ENCODE measurements at regions not wholly inside any gene's neighbourhood (a gene's known extent, or its start where the extent isn't known, plus 50 kb on each side); places are given as distances from the start of the nearest gene placed in this dataset.

- CTCF ChIA-PET: no interaction called here
- H4K20me1 ChIP-seq (replicated peaks; ENCODE audit: control insufficient read depth, extremely low read depth, insufficient read depth, low read length): no peaks in the 10 kb centered on the region
- no peaks in the 10 kb centered on the region for H3K9me1 ChIP-seq (replicated peaks; ENCODE audit: control insufficient read depth, extremely low read depth, insufficient read depth, low read length)
- TF ChIP-seq CTCF (IDR thresholded peaks at IDR 0.05; ENCODE audit: extremely low read depth in 1 of 2, insufficient read depth in 1 of 2, low read depth in 1 of 2, low read length in 2 of 2): no peak
- no peak for TF ChIP-seq POLR2A (IDR thresholded peaks at IDR 0.05; ENCODE audit: low read depth, low read length)
- no peak for TF ChIP-seq JUN (IDR thresholded peaks at IDR 0.05; ENCODE audit: borderline replicate concordance, insufficient read depth, insufficient read length, low read depth)
- no peak for TF ChIP-seq POLR2AphosphoS5 (IDR thresholded peaks at IDR 0.05; ENCODE audit: insufficient read depth, low read depth, low read length)
- TF ChIP-seq MYC (IDR thresholded peaks at IDR 0.05; ENCODE audit: low read depth, low read length): no peak
- H3K79me2 ChIP-seq (ENCODE audit: control insufficient read depth, insufficient read depth, low read length): no peaks in the 10 kb centered on the region
- H2AFZ ChIP-seq (ENCODE audit: low read depth, low read length): no peak overlapping the region
- H3K4me1 ChIP-seq (ENCODE audit: control insufficient read depth, extremely low read depth, insufficient read depth, low read length): no peaks in the 10 kb centered on the region
- H3K27me3 ChIP-seq (ENCODE audit: control insufficient read depth in 2 of 2, insufficient read depth in 2 of 2, low read length in 2 of 2): no peaks in the 10 kb centered on the region
- H3K4me3 ChIP-seq (replicated peaks in 1 of 3; ENCODE audit: insufficient read depth in 1 of 3, low read depth in 1 of 3, low read length in 3 of 3): no peak overlapping the region
- DNase-seq (ENCODE audit: low read depth, low spot score) (no peak), FAIRE-seq (no peak)
- intact Hi-C loops (cut with micrococcal nuclease): no loop called here
- POLR2A ChIA-PET: no interaction called here
- H3K36me3 ChIP-seq (ENCODE audit: control insufficient read depth in 2 of 2, extremely low read depth in 1 of 2, insufficient read depth in 2 of 2, low read length in 2 of 2): no peaks in the 10 kb centered on the region
- dilution Hi-C loops (cut with MboI; ENCODE audit: extremely low pct_ligation_motif_present, low sequenced_read_pairs): no loop called here
- no TSS peak for BruUV-seq (replicated peaks)
- H3K4me2 ChIP-seq (ENCODE audit: insufficient read depth, low read length): no peak overlapping the region
- H3K27ac ChIP-seq (ENCODE audit: insufficient read depth, low read depth, low read length): no peak overlapping the region
- H3K9me3 ChIP-seq (replicated peaks; ENCODE audit: control insufficient read depth, insufficient read depth, low read length): peaks cover 6% of the 10 kb centered on the region
- H3K9ac ChIP-seq (replicated peaks; ENCODE audit: extremely low read depth, insufficient read depth, low read length): no peak overlapping the region
Measured at GRCh38 chr16:6031102-6031501, 933.5 kb upstream of the EEF2KMT start.

- no peak for FAIRE-seq
- intact Hi-C loops (cut with micrococcal nuclease): no loop called here
- POLR2A ChIA-PET: no interaction called here
Measured at GRCh38 chr16:6027733-6028132, 930.1 kb upstream of the EEF2KMT start.

More at GRCh38 chr16:6027733-6028132, 930.1 kb upstream of the EEF2KMT start:
- CTCF ChIA-PET: no interaction called here
- H3K4me1 ChIP-seq (ENCODE audit: control insufficient read depth, extremely low read depth, insufficient read depth, low read length): no peaks in the 10 kb centered on the region
- H3K27ac ChIP-seq (ENCODE audit: insufficient read depth, low read depth, low read length): no peak overlapping the region
- H4K20me1 ChIP-seq (replicated peaks; ENCODE audit: control insufficient read depth, extremely low read depth, insufficient read depth, low read length): no peaks in the 10 kb centered on the region
- no peaks in the 10 kb centered on the region for H3K36me3 ChIP-seq (ENCODE audit: control insufficient read depth in 2 of 2, extremely low read depth in 1 of 2, insufficient read depth in 2 of 2, low read length in 2 of 2)
- no peak overlapping the region for H2AFZ ChIP-seq (ENCODE audit: low read depth, low read length)
- H3K27me3 ChIP-seq (ENCODE audit: control insufficient read depth in 2 of 2, insufficient read depth in 2 of 2, low read length in 2 of 2): no peaks in the 10 kb centered on the region
- no peak overlapping the region for H3K9ac ChIP-seq (replicated peaks; ENCODE audit: extremely low read depth, insufficient read depth, low read length)
- H3K79me2 ChIP-seq (ENCODE audit: control insufficient read depth, insufficient read depth, low read length): no peaks in the 10 kb centered on the region
- no peak overlapping the region for H3K4me3 ChIP-seq (replicated peaks in 1 of 3; ENCODE audit: insufficient read depth in 1 of 3, low read depth in 1 of 3, low read length in 3 of 3)
- TF ChIP-seq GATA2 (IDR thresholded peaks at IDR 0.05; ENCODE audit: insufficient read depth, insufficient read length, low read depth, low read length) (no peak), JUN (IDR thresholded peaks at IDR 0.05; ENCODE audit: borderline replicate concordance, insufficient read depth, insufficient read length, low read depth) (no peak), EZH2 (IDR thresholded peaks at IDR 0.05; ENCODE audit: borderline replicate concordance, low read depth, low read length, severe bottlenecking) (no peak), FOS (IDR thresholded peaks at IDR 0.05; ENCODE audit: borderline replicate concordance, insufficient read depth, low read length) (no peak), POLR2A (IDR thresholded peaks at IDR 0.05; ENCODE audit: low read depth, low read length) (no peak), MAX (IDR thresholded peaks at IDR 0.05; ENCODE audit: insufficient read depth, insufficient read length) (no peak), CTCF (IDR thresholded peaks at IDR 0.05; ENCODE audit: extremely low read depth in 1 of 2, insufficient read depth in 1 of 2, low read depth in 1 of 2, low read length in 2 of 2) (no peak), POLR2AphosphoS5 (IDR thresholded peaks at IDR 0.05; ENCODE audit: insufficient read depth, low read depth, low read length) (no peak), MYC (IDR thresholded peaks at IDR 0.05; ENCODE audit: low read depth, low read length) (no peak)
- no peak for DNase-seq (ENCODE audit: low read depth, low spot score)
- no peaks in the 10 kb centered on the region for H3K9me1 ChIP-seq (replicated peaks; ENCODE audit: control insufficient read depth, extremely low read depth, insufficient read depth, low read length)
- dilution Hi-C loops (cut with MboI; ENCODE audit: extremely low pct_ligation_motif_present, low sequenced_read_pairs): no loop called here
- H3K9me3 ChIP-seq (replicated peaks; ENCODE audit: control insufficient read depth, insufficient read depth, low read length): peaks cover 6% of the 10 kb centered on the region
- no peak overlapping the region for H3K4me2 ChIP-seq (ENCODE audit: insufficient read depth, low read length)
- BruUV-seq (replicated peaks): no TSS peak
